ENCODE measurements at regions not wholly inside any gene's neighbourhood (a gene's known extent, or its start where the extent isn't known, plus 50 kb on each side); places are given as distances from the start of the nearest gene placed in this dataset.
"Not testable (repeated sequence)": the region's sequence is repeated elsewhere in the genome, so short reads cannot be mapped to it uniquely, and the experiment has no call there.

DNA sequence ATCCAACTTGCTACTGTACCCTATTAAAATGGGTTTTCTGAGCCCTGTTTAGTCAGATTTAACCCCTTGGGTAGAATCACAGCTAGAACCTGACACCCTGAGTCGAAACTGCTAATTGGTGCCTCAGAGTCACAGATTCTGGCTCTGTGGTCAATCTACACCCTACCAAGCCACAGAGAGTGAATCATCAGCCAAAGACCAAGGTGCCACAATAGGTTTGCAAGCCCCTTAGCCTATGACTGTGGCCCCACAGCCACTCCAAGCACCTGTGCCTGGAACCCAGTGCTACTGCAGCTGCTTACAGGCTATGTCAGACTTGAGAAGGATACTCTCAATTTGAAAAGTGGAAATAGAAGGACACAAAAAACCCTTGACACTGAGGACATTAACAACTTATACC is 202.8 kb upstream of the KCND2 start:
- Histone ChIP-seq H3K4me3 (ENCODE audit: low read length) (no peak overlapping the region), H3K9me3 (ENCODE audit: insufficient read depth, low read depth, low read length) (0 out of 2 replicates have a peak, but pooled peaks cover 12% of the 10 kb centered on the region), H3K27me3 (ENCODE audit: insufficient read depth, low read length) (no peaks in the 10 kb centered on the region), H3K9ac (ENCODE audit: low read depth, low read length) (no peak overlapping the region), H3K36me3 (ENCODE audit: insufficient read depth, low read length) (no peaks in the 10 kb centered on the region), H3K27ac (ENCODE audit: low read depth, low read length) (no peak overlapping the region), H3K4me1 (ENCODE audit: insufficient read depth, low read length) (no peaks in the 10 kb centered on the region)
- 92% methylated on average over 1 of the region's 1 CpG for WGBS

DNA sequence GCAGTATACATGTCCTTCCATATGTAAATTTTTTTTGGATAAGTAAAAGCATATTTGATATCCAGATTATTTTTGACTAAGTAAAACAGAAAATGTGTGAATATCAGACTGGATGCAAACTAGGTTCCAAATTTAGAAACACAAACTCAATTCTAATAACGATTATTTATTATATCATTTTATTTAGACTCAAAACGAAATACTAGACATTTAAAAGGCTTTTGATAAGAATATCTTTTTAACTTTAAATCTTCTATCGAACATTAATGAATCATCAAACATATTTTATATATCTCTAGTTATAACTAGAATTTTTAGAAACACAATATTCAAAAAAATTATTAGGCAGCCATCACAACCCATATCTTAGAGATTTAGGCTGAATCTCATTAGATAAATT is 195.2 kb upstream of the KCND2 start:
- Histone ChIP-seq H3K27me3 (ENCODE audit: insufficient read depth, low read length) (no peaks in the 10 kb centered on the region), H3K9me3 (ENCODE audit: insufficient read depth, low read depth, low read length) (no peaks in the 10 kb centered on the region), H3K36me3 (ENCODE audit: insufficient read depth, low read length) (no peaks in the 10 kb centered on the region), H3K4me3 (ENCODE audit: low read length) (no peak overlapping the region), H3K27ac (ENCODE audit: low read depth, low read length) (no peak overlapping the region), H3K9ac (ENCODE audit: low read depth, low read length) (no peak overlapping the region), H3K4me1 (ENCODE audit: insufficient read depth, low read length) (no peaks in the 10 kb centered on the region)
- no CpG with 5 or more reads among the region's 3 CpGs for WGBS

DNA sequence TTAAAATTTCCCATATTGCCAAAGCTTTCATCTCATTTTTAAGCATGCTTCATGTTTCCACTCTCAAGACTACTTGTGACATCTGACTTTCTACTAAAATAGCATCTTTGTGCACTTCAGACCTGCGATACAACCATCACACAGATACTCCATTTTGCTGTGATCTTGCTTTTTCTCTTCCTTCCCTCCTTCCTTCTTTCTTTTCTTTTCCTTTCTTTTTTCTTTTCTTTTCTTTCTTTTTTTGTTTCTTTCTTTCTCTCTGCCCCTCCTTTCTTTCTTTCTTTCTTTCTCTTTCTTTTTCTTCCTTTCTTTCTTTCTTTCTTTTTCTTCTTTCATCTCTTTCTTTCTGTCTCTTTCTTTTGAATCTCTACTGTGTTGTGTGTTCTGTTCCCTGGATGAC is 194.0 kb upstream of the KCND2 start:
- Histone ChIP-seq H3K4me1 (ENCODE audit: insufficient read depth, low read length) (no peaks in the 10 kb centered on the region), H3K27ac (ENCODE audit: low read depth, low read length) (no peak overlapping the region), H3K36me3 (ENCODE audit: insufficient read depth, low read length) (no peaks in the 10 kb centered on the region), H3K9me3 (ENCODE audit: insufficient read depth, low read depth, low read length) (no peaks in the 10 kb centered on the region), H3K4me3 (ENCODE audit: low read length) (no peak overlapping the region), H3K9ac (ENCODE audit: low read depth, low read length) (no peak overlapping the region), H3K27me3 (ENCODE audit: insufficient read depth, low read length) (no peaks in the 10 kb centered on the region)
- 95% methylated on average over 1 of the region's 1 CpG for WGBS

DNA sequence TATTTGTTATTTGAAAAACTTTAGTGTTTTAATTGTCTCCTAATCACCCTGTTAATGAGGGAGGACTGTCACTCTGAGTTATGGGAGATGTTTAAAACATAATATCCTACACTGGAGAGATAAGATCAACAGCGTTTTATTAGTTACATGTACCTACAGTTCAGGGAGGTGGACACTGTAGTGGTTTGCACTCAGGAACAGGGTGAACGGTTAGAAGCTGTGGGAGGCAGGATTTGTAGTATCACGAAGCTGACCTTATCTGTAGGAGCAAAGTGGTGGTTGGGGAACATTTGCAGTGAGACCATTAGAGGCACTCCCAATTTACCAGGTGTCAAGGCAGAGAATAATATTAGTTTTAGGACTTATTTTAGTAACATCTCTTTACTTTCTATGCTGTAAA is 193.3 kb upstream of the KCND2 start:
- H3K27ac ChIP-seq (ENCODE audit: low read depth, low read length): no peak overlapping the region
- no peaks in the 10 kb centered on the region for H3K4me1 ChIP-seq (ENCODE audit: insufficient read depth, low read length)
- H3K36me3 ChIP-seq (ENCODE audit: insufficient read depth, low read length): no peaks in the 10 kb centered on the region
- no peak overlapping the region for H3K4me3 ChIP-seq (ENCODE audit: low read length)
- no peaks in the 10 kb centered on the region for H3K9me3 ChIP-seq (ENCODE audit: insufficient read depth, low read depth, low read length)
- no peaks in the 10 kb centered on the region for H3K27me3 ChIP-seq (ENCODE audit: insufficient read depth, low read length)
- WGBS: 91% methylated on average over 3 of the region's 3 CpGs
- no peak overlapping the region for H3K9ac ChIP-seq (ENCODE audit: low read depth, low read length)

DNA sequence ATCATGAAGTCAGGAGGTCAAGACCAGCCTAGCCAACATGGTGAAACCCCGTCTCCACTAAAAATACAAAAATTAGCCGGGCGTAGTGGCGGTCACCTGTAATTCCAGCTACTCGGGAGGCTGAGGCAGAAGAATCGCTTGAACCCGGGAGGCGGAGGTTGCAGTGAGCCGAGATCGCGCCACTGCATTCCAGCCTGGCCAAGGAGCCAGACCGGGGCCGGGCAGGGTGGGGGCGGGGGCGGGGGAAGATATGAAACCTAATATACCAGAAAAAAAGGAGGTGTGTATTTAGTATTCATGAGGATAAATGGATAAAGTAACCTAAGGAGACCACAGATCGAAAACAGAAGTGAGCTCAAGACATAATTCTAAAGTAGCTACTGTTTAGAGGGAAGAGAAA is 186.5 kb upstream of the KCND2 start:
- not testable (repeated sequence) for H3K27me3 ChIP-seq (ENCODE audit: insufficient read depth, low read length); H3K36me3 ChIP-seq (ENCODE audit: insufficient read depth, low read length); H3K27ac ChIP-seq (ENCODE audit: low read depth, low read length); H3K9ac ChIP-seq (ENCODE audit: low read depth, low read length); H3K4me3 ChIP-seq (ENCODE audit: low read length); H3K4me1 ChIP-seq (ENCODE audit: insufficient read depth, low read length); H3K9me3 ChIP-seq (ENCODE audit: insufficient read depth, low read depth, low read length)
- 96% methylated on average over 14 of the region's 16 CpGs for WGBS

DNA sequence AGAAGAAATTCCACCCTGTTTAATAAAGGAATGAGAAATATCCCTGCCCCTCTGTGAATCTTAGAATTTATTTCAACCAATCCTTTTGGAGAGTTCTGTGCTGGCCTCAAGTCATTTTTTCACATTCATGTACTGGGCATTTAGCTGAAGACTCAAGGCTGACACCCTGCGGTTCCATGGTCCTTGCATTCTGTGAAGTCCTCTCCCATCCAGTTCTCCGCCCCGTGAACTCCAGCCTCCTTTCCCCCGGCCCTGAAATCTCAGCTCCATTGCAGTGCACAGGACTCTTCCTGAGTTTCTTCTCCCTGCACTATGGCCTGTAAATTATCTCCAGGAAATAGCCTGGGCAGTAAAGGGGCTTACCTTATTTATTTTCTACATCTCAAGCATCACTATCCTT is 183.0 kb upstream of the KCND2 start:
- Histone ChIP-seq H3K4me1 (ENCODE audit: insufficient read depth, low read length) (no peaks in the 10 kb centered on the region), H3K9ac (ENCODE audit: low read depth, low read length) (no peak overlapping the region), H3K4me3 (ENCODE audit: low read length) (no peak overlapping the region), H3K27me3 (ENCODE audit: insufficient read depth, low read length) (no peaks in the 10 kb centered on the region), H3K36me3 (ENCODE audit: insufficient read depth, low read length) (no peaks in the 10 kb centered on the region), H3K9me3 (ENCODE audit: insufficient read depth, low read depth, low read length) (no peaks in the 10 kb centered on the region), H3K27ac (ENCODE audit: low read depth, low read length) (no peak overlapping the region)
- 83% methylated on average over 4 of the region's 4 CpGs for WGBS

DNA sequence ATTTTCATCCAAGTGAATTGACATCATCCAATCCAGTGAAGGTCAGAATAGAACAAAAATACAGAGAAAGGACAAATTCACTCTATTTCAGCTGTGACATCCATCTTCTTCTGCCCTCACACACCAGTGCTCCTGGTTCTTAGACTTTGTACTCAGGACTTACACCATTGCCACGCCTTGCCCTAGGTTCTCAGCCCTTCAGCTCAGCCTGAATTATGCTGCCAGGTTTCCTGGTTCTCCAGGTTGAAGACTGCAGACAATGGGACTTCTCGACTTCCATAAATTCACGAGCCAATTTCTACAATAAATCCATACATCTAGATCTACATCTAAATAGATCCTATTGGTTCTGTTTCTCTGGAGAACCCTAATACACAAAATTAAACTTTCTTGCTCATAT is 181.2 kb upstream of the KCND2 start:
- no peak overlapping the region for H3K4me3 ChIP-seq (ENCODE audit: low read length)
- no peaks in the 10 kb centered on the region for H3K36me3 ChIP-seq (ENCODE audit: insufficient read depth, low read length)
- H3K9me3 ChIP-seq (ENCODE audit: insufficient read depth, low read depth, low read length): no peaks in the 10 kb centered on the region
- no peaks in the 10 kb centered on the region for H3K27me3 ChIP-seq (ENCODE audit: insufficient read depth, low read length)
- no peak overlapping the region for H3K9ac ChIP-seq (ENCODE audit: low read depth, low read length)
- 93% methylated on average over 3 of the region's 3 CpGs for WGBS
- H3K27ac ChIP-seq (ENCODE audit: low read depth, low read length): no peak overlapping the region
- no peaks in the 10 kb centered on the region for H3K4me1 ChIP-seq (ENCODE audit: insufficient read depth, low read length)

DNA sequence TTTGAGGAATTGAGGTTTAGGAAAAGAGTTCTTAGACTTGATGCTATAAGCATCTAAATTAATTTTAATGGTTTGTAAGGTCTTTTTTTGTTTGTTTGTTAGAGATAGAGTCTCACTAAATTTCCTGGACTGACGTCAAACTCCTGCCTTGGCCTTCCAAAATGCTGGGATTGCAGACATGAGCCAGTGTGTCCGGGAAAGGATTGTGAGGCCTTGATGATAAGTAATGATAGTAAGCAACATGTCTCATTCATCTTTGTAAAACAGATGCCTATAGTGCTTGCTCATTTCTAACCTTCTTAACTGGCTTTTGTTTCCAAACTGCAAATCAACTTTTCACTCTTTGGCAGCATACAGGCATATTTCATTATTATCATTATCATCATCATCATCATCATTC is 176.0 kb upstream of the KCND2 start:
- no peaks in the 10 kb centered on the region for H3K4me1 ChIP-seq (ENCODE audit: insufficient read depth, low read length)
- H3K9me3 ChIP-seq (ENCODE audit: insufficient read depth, low read depth, low read length): no peaks in the 10 kb centered on the region
- WGBS: 96% methylated on average over 2 of the region's 2 CpGs
- H3K27me3 ChIP-seq (ENCODE audit: insufficient read depth, low read length): no peaks in the 10 kb centered on the region
- no peak overlapping the region for H3K4me3 ChIP-seq (ENCODE audit: low read length)
- H3K27ac ChIP-seq (ENCODE audit: low read depth, low read length): no peak overlapping the region
- no peak overlapping the region for H3K9ac ChIP-seq (ENCODE audit: low read depth, low read length)
- no peaks in the 10 kb centered on the region for H3K36me3 ChIP-seq (ENCODE audit: insufficient read depth, low read length)

DNA sequence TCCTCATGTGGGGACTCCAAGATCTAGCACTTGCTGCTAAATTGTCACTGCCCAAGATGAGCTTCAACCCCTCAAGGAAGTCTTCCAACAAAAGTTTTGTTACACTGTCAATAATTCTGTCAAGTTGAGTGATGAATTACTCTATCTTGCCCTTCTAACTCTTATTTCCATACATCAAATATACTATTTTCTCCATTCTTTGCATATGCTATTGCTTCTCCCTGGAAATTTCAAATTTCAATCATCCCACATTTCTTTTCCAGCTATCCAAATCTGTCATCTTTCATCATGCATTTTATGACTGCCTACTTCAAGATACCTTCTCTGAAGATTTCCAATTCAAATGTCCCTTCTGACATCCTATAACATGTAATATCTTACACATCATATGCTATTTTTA is 175.2 kb upstream of the KCND2 start:
- H3K4me1 ChIP-seq (ENCODE audit: insufficient read depth, low read length): no peaks in the 10 kb centered on the region

DNA sequence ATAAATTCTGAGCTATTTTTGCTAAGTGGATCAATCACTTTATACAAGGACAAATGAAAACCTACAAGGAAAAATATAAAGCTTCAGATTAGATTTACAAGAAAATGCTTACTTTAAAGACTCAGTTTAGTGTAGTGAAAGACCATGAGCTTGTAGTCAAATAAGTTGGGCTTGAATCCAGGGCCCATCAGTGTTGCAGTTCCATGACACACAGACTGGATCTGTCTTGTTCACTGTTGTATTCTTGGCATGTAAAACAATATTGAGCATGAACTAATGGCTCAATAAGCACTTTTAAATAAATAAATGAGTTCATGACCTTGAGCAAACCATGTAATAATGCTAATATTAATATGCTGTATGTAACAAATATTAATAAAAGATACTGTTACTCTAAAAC is 164.6 kb upstream of the KCND2 start:
- Histone ChIP-seq H3K9ac (ENCODE audit: low read depth, low read length) (no peak overlapping the region), H3K9me3 (ENCODE audit: insufficient read depth, low read depth, low read length) (peaks cover 30% of the 10 kb centered on the region)

More for the DNA sequence above, 175.2 kb upstream of the KCND2 start:
- no peaks in the 10 kb centered on the region for H3K9me3 ChIP-seq (ENCODE audit: insufficient read depth, low read depth, low read length)
- no peaks in the 10 kb centered on the region for H3K27me3 ChIP-seq (ENCODE audit: insufficient read depth, low read length)
- no peak overlapping the region for H3K9ac ChIP-seq (ENCODE audit: low read depth, low read length)
- H3K27ac ChIP-seq (ENCODE audit: low read depth, low read length): no peak overlapping the region
- no peak overlapping the region for H3K4me3 ChIP-seq (ENCODE audit: low read length)
- H3K36me3 ChIP-seq (ENCODE audit: insufficient read depth, low read length): no peaks in the 10 kb centered on the region

DNA sequence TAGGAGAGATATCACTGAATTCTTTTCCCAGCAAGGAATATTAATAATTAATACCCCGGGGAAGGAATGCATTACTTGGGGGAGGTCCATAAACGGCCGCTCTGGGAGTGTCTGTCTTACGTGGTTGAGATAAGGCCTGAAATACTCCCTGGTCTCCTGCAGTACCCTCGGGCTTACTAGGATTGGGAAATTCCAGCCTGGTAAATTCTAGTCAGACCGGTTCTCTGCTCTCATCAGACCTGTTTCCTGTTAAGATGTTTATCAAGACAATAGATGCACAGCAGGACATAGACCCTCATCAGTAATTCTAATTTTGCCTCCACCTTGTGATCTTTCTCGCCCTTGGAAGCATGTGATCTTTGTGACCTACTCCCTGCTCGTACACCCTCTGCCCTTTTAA is 162.8 kb upstream of the KCND2 start:
- WGBS: 83% methylated on average over 8 of the region's 8 CpGs
- H3K36me3 ChIP-seq (ENCODE audit: insufficient read depth, low read length): no peaks in the 10 kb centered on the region
- no peak overlapping the region for H3K4me3 ChIP-seq (ENCODE audit: low read length)
- H3K9me3 ChIP-seq (ENCODE audit: insufficient read depth, low read depth, low read length): peaks cover 30% of the 10 kb centered on the region
- H3K27me3 ChIP-seq (ENCODE audit: insufficient read depth, low read length): no peaks in the 10 kb centered on the region
- H3K27ac ChIP-seq (ENCODE audit: low read depth, low read length): no peak overlapping the region
- H3K4me1 ChIP-seq (ENCODE audit: insufficient read depth, low read length): no peaks in the 10 kb centered on the region
- no peak overlapping the region for H3K9ac ChIP-seq (ENCODE audit: low read depth, low read length)

More for the DNA sequence above, 164.6 kb upstream of the KCND2 start:
- Histone ChIP-seq H3K27me3 (ENCODE audit: insufficient read depth, low read length) (no peaks in the 10 kb centered on the region), H3K36me3 (ENCODE audit: insufficient read depth, low read length) (no peaks in the 10 kb centered on the region), H3K4me1 (ENCODE audit: insufficient read depth, low read length) (no peaks in the 10 kb centered on the region), H3K27ac (ENCODE audit: low read depth, low read length) (no peak overlapping the region), H3K4me3 (ENCODE audit: low read length) (no peak overlapping the region)

DNA sequence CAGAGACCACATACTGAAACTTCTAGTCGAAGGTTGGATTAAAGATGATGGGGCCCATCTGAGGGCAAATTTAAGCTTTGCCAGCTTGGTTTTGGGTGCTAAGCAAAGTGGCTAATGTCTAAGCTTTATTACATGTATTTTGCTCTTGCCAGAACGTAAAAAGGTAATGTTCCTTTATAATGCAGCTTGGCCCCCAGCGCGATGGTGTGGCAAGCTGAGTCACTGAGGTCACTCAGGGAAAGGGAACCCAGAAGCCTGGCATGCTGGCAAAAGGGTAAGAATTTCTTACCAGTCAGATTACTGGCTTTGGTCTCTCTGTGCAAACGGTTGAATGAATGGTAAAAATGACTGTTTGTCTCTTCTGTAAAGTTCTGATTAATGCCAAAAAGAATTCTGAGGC is 158.3 kb upstream of the KCND2 start:
- peaks cover 49% of the 10 kb centered on the region for H3K9me3 ChIP-seq (ENCODE audit: insufficient read depth, low read depth, low read length)
- no peak overlapping the region for H3K9ac ChIP-seq (ENCODE audit: low read depth, low read length)
- H3K27me3 ChIP-seq (ENCODE audit: insufficient read depth, low read length): no peaks in the 10 kb centered on the region
- no peaks in the 10 kb centered on the region for H3K36me3 ChIP-seq (ENCODE audit: insufficient read depth, low read length)
- H3K4me3 ChIP-seq (ENCODE audit: low read length): no peak overlapping the region
- H3K27ac ChIP-seq (ENCODE audit: low read depth, low read length): no peak overlapping the region
- 93% methylated on average over 5 of the region's 5 CpGs for WGBS
- no peaks in the 10 kb centered on the region for H3K4me1 ChIP-seq (ENCODE audit: insufficient read depth, low read length)

Data from HUES64 (cell line).